Thyroid gland (tissue), 4 donors: ENCODE measurements at regions not wholly inside any gene's neighbourhood (a gene's known extent, or its start where the extent isn't known, plus 50 kb on each side); places are given as distances from the start of the nearest gene placed in this dataset.

Source experiments
- CTCF ChIP-seq, 6 experiments: fragments of 200-600 bp in 3 of 6; fragments of 450-650 bp in 3 of 6; sonication (generic) in 3 of 6; IDR thresholded peaks; one replicate each; pipeline ENCODE4 v1.5.1; 2016 to 2019; ENCODE audit warnings: antibody characterized with exemption in 6 of 6, mild to moderate bottlenecking in 2 of 6, inconsistent platforms in 1 of 6, moderate library complexity in 1 of 6
- POLR2A ChIP-seq, 2 donors: fragments of 450-650 bp; IDR thresholded peaks; one replicate each; pipeline ENCODE4 v1.6.1; 2017; ENCODE audit warnings: antibody characterized with exemption in 2 of 2, mild to moderate bottlenecking in 2 of 2, moderate library complexity in 1 of 2

- TF ChIP-seq CTCF (IDR thresholded peaks at IDR 0.05): no peak
- no peak for TF ChIP-seq POLR2A (IDR thresholded peaks at IDR 0.05)
Observed at GRCh38 chr10:91146146-91146545, 74.3 kb upstream of the PCGF5 start.
